DND-41 (cell line): ENCODE measurements at regions not wholly inside any gene's neighbourhood (a gene's known extent, or its start where the extent isn't known, plus 50 kb on each side); places are given as distances from the start of the nearest gene placed in this dataset.

Source experiments
- ATAC-seq: fragments of 200-7000 bp; cut with Tn5 transposase; 3 replicates; pipeline ENCODE4 v1.9.1; 2021; ENCODE audit warnings: low read depth; ENCODE audit not compliant: insufficient read depth
- DNase-seq: peaks from one replicate; pipeline ENCODE4 v3.0.0-alpha.2; 2020
- H2AFZ ChIP-seq: 2 replicates; pipeline ENCODE4 v1.6.0; 2012; ENCODE audit warnings: low read depth, low read length
- H3K27ac ChIP-seq: 2 replicates; pipeline ENCODE4 v1.5.1; 2012; ENCODE audit warnings: low read length, inconsistent platforms
- H3K27me3 ChIP-seq: fragments of 200-600 bp; sonication (generic); 2 replicates; pipeline ENCODE4 v1.6.0; 2012; ENCODE audit warnings: low read length, mild to moderate bottlenecking, inconsistent platforms; ENCODE audit not compliant: insufficient read depth, poor library complexity
- H3K36me3 ChIP-seq: 2 replicates; pipeline ENCODE4 v1.5.1; 2012; ENCODE audit warnings: low read length, inconsistent platforms; ENCODE audit not compliant: insufficient read depth
- H3K4me1 ChIP-seq: 2 replicates; pipeline ENCODE4 v1.5.1; 2012; ENCODE audit warnings: mild to moderate bottlenecking, low read length; ENCODE audit not compliant: insufficient read depth
- H3K4me2 ChIP-seq: 2 replicates; pipeline ENCODE4 v1.6.0; 2012; ENCODE audit warnings: mild to moderate bottlenecking, moderate library complexity, low read length, inconsistent platforms; ENCODE audit not compliant: insufficient read depth
- H3K4me3 ChIP-seq, 2 experiments: fragments of 200-600 bp in 1 of 2; shearing (Covaris generic) in 1 of 2; 2 replicates each; pipeline ENCODE4 v1.5.1; 2012 to 2016; ENCODE audit warnings: inconsistent platforms in 2 of 2, low read length in 2 of 2, mild to moderate bottlenecking in 2 of 2, low read depth in 1 of 2, moderate library complexity in 1 of 2
- H3K79me2 ChIP-seq: 2 replicates; pipeline ENCODE4 v1.6.0; 2012; ENCODE audit warnings: low read length, inconsistent platforms; ENCODE audit not compliant: insufficient read depth
- H3K9ac ChIP-seq: 2 replicates; pipeline ENCODE4 v1.6.0; 2012; ENCODE audit warnings: low read depth, mild to moderate bottlenecking, inconsistent platforms, low read length, moderate library complexity
- H3K9me3 ChIP-seq: 2 replicates; pipeline ENCODE4 v1.5.1; 2012; ENCODE audit warnings: low read length, moderate library complexity, mild to moderate bottlenecking, inconsistent platforms; ENCODE audit not compliant: insufficient read depth, severe bottlenecking
- H4K20me1 ChIP-seq: 2 replicates; pipeline ENCODE4 v1.6.0; 2012; ENCODE audit warnings: low read length; ENCODE audit not compliant: insufficient read depth
- EZH2 ChIP-seq: IDR thresholded peaks from 3 replicates; pipeline ENCODE4 v1.6.1; 2012; ENCODE audit warnings: borderline replicate concordance, low read depth, mild to moderate bottlenecking, moderate library complexity, low read length, inconsistent platforms; ENCODE audit not compliant: severe bottlenecking
- TF ChIP-seq, protein P1 (sequence below): IDR thresholded peaks from 2 replicates; pipeline ENCODE4 v1.5.1; 2012; ENCODE audit warnings: borderline replicate concordance, low read length, moderate library complexity, mild to moderate bottlenecking; ENCODE audit not compliant: poor library complexity, severe bottlenecking; ENCODE audit errors: extremely low read depth

DNA sequence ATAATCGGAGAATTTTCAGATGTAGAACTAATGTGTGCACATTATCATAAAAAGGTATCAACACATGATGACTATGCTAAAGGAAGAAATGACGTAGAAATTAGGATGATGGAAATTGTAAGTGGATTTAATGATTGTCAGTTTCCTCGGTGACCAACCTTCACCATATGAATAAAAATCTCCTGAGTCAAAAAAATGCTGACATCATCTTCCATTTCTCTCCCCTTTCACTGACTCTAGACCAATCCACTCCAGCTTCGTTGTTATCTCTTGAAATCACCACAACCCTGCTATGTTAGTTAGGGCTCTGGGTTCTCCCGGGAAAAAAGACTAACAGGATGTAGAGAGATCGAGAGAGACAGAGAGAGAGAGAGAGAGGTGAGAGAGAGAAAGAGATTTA is 204.8 kb upstream of the KYNU start:
- no peak overlapping the region for H3K27ac ChIP-seq
- H3K9me3 ChIP-seq = no peaks in the 10 kb centered on the region
- no peak overlapping the region for H3K9ac ChIP-seq
- no peaks in the 10 kb centered on the region for H3K36me3 ChIP-seq
- H3K4me1 ChIP-seq = no peaks in the 10 kb centered on the region
- no peak for TF ChIP-seq EZH2
- TF ChIP-seq, protein P1, sequence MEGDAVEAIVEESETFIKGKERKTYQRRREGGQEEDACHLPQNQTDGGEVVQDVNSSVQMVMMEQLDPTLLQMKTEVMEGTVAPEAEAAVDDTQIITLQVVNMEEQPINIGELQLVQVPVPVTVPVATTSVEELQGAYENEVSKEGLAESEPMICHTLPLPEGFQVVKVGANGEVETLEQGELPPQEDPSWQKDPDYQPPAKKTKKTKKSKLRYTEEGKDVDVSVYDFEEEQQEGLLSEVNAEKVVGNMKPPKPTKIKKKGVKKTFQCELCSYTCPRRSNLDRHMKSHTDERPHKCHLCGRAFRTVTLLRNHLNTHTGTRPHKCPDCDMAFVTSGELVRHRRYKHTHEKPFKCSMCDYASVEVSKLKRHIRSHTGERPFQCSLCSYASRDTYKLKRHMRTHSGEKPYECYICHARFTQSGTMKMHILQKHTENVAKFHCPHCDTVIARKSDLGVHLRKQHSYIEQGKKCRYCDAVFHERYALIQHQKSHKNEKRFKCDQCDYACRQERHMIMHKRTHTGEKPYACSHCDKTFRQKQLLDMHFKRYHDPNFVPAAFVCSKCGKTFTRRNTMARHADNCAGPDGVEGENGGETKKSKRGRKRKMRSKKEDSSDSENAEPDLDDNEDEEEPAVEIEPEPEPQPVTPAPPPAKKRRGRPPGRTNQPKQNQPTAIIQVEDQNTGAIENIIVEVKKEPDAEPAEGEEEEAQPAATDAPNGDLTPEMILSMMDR = no peak
- ATAC-seq = no peak
- no peak overlapping the region for H2AFZ ChIP-seq
- no peak overlapping the region for H3K4me3 ChIP-seq
- H3K27me3 ChIP-seq = no peaks in the 10 kb centered on the region
- DNase-seq = no peak
- H3K4me2 ChIP-seq = no peak overlapping the region
- no peaks in the 10 kb centered on the region for H3K79me2 ChIP-seq
- H4K20me1 ChIP-seq = no peaks in the 10 kb centered on the region

GRCh38 chr2:142670362-142670761 is 207.1 kb upstream of the KYNU start:
- H3K79me2 ChIP-seq = no peaks in the 10 kb centered on the region
- H3K27me3 ChIP-seq = no peaks in the 10 kb centered on the region
- no peak overlapping the region for H2AFZ ChIP-seq
- H3K9me3 ChIP-seq = no peaks in the 10 kb centered on the region
- no peak for ATAC-seq
- TF ChIP-seq EZH2 = no peak
- TF ChIP-seq, protein P1 = no peak
- no peak overlapping the region for H3K9ac ChIP-seq
- H4K20me1 ChIP-seq = no peaks in the 10 kb centered on the region
- no peaks in the 10 kb centered on the region for H3K36me3 ChIP-seq
- DNase-seq = no peak
- no peak overlapping the region for H3K4me3 ChIP-seq
- no peak overlapping the region for H3K4me2 ChIP-seq
- no peak overlapping the region for H3K27ac ChIP-seq
- H3K4me1 ChIP-seq = no peaks in the 10 kb centered on the region

GRCh38 chr2:142668420-142668819 is 209.0 kb upstream of the KYNU start:
- H3K27ac ChIP-seq = no peak overlapping the region
- no peaks in the 10 kb centered on the region for H3K27me3 ChIP-seq
- H3K36me3 ChIP-seq = no peaks in the 10 kb centered on the region
- no peak overlapping the region for H3K4me3 ChIP-seq
- DNase-seq (no peak), ATAC-seq (no peak)
- no peaks in the 10 kb centered on the region for H3K4me1 ChIP-seq
- no peak overlapping the region for H3K9ac ChIP-seq
- H3K9me3 ChIP-seq = no peaks in the 10 kb centered on the region
- no peak overlapping the region for H2AFZ ChIP-seq
- H3K4me2 ChIP-seq = no peak overlapping the region
- no peak for TF ChIP-seq EZH2
- TF ChIP-seq, protein P1 = no peak
- no peaks in the 10 kb centered on the region for H3K79me2 ChIP-seq
- no peaks in the 10 kb centered on the region for H4K20me1 ChIP-seq

DNA sequence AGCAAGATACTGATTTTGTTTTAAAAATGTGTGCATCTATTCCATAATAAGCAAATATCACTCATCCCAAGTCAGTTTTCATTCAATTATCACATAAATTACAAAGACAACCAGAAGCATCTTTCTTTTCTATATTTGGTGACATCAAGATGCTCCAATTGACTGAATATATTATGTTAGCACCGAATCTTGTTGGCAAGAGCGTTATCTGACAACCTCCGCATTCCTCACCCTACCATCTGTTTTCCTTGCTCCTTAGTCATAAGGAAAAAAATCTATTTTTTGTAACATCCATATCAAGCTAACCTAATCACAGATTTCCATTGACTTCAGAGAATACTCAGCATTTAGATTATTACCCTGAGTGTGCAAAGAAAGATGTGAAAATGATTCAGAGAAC is 212.2 kb upstream of the KYNU start:
- DNase-seq = no peak

More for the DNA sequence above, 212.2 kb upstream of the KYNU start:
- no peak overlapping the region for H3K27ac ChIP-seq
- H4K20me1 ChIP-seq = no peaks in the 10 kb centered on the region
- no peaks in the 10 kb centered on the region for H3K27me3 ChIP-seq
- H3K36me3 ChIP-seq = no peaks in the 10 kb centered on the region
- no peak overlapping the region for H3K9ac ChIP-seq
- no peaks in the 10 kb centered on the region for H3K79me2 ChIP-seq
- no peak for ATAC-seq
- no peaks in the 10 kb centered on the region for H3K4me1 ChIP-seq
- H2AFZ ChIP-seq = no peak overlapping the region
- TF ChIP-seq, protein P1 = no peak
- TF ChIP-seq EZH2 = no peak
- H3K9me3 ChIP-seq = no peaks in the 10 kb centered on the region
- H3K4me3 ChIP-seq = no peak overlapping the region
- H3K4me2 ChIP-seq = no peak overlapping the region
